GM23338 (cell line): ENCODE measurements at regions not wholly inside any gene's neighbourhood (a gene's known extent, or its start where the extent isn't known, plus 50 kb on each side); places are given as distances from the start of the nearest gene placed in this dataset.

ENCODE experiments used
- ATAC-seq: fragments of 200-7000 bp; cut with Tn5 transposase; 3 replicates; pipeline ENCODE4 v1.9.1; 2020
- DNase-seq: peaks from one replicate; pipeline ENCODE4 v3.0.0-alpha.2; 2015; ENCODE audit warnings: low spot score
- H2AFZ ChIP-seq: fragments of 200-600 bp; sonication (generic); 2 replicates; pipeline ENCODE4 v1.8.0; 2016; ENCODE audit warnings: antibody characterized with exemption, mild to moderate bottlenecking, moderate library complexity
- H3F3A ChIP-seq: fragments of 200-600 bp; sonication (generic); replicated peaks from 2 replicates; pipeline ENCODE4 v1.8.0; 2017; ENCODE audit warnings: antibody characterized with exemption, mixed run types, low read depth
- H3K27ac ChIP-seq: fragments of 200-600 bp; sonication (generic); 2 replicates; pipeline ENCODE4 v1.6.1; 2016; ENCODE audit warnings: low read depth
- H3K27me3 ChIP-seq: fragments of 200-600 bp; sonication (generic); 2 replicates; pipeline ENCODE4 v1.8.0; 2016; ENCODE audit warnings: mild to moderate bottlenecking, mixed run types, moderate library complexity; ENCODE audit not compliant: insufficient read depth
- H3K36me3 ChIP-seq: fragments of 200-600 bp; sonication (generic); 2 replicates; pipeline ENCODE4 v1.8.0; 2016; ENCODE audit warnings: mild to moderate bottlenecking; ENCODE audit not compliant: insufficient read depth
- H3K4me1 ChIP-seq: fragments of 200-600 bp; sonication (generic); 2 replicates; pipeline ENCODE4 v1.8.0; 2016; ENCODE audit warnings: mild to moderate bottlenecking, moderate library complexity; ENCODE audit not compliant: insufficient read depth
- H3K4me2 ChIP-seq: fragments of 200-600 bp; sonication (generic); 2 replicates; pipeline ENCODE4 v1.7.1; 2017; ENCODE audit warnings: mixed run types
- H3K4me3 ChIP-seq: fragments of 200-600 bp; sonication (generic); 2 replicates; pipeline ENCODE4 v1.6.1; 2016; ENCODE audit warnings: mixed run types
- H3K79me2 ChIP-seq: fragments of 200-600 bp; sonication (generic); replicated peaks from 2 replicates; pipeline ENCODE4 v1.8.0; 2017; ENCODE audit warnings: mild to moderate bottlenecking; ENCODE audit not compliant: insufficient read depth
- H3K9me2 ChIP-seq: fragments of 200-600 bp; sonication (generic); 2 replicates; pipeline ENCODE4 v1.8.0; 2017; ENCODE audit not compliant: insufficient read depth
- H4K20me1 ChIP-seq: fragments of 200-600 bp; sonication (generic); replicated peaks from 2 replicates; pipeline ENCODE4 v1.8.0; 2017; ENCODE audit warnings: mild to moderate bottlenecking; ENCODE audit not compliant: insufficient read depth
- H3K27ac Mint-ChIP-seq: 2 replicates; pipeline ENCODE4 v1.8.0; 2020; ENCODE audit warnings: inconsistent platforms, mild to moderate bottlenecking, moderate library complexity, mixed read lengths
- H3K27me3 Mint-ChIP-seq: 3 replicates; pipeline ENCODE4 v1.8.0; 2022; ENCODE audit warnings: low read depth, mild to moderate bottlenecking, moderate library complexity, mixed read lengths, inconsistent platforms; ENCODE audit not compliant: insufficient read depth, poor library complexity
- H3K36me3 Mint-ChIP-seq: 3 replicates; pipeline ENCODE4 v1.8.0; 2021; ENCODE audit warnings: low read depth, mild to moderate bottlenecking, inconsistent platforms, moderate library complexity, mixed read lengths
- H3K4me1 Mint-ChIP-seq: 3 replicates; pipeline ENCODE4 v1.8.0; 2020; ENCODE audit warnings: mild to moderate bottlenecking, inconsistent platforms, mixed read lengths
- H3K4me3 Mint-ChIP-seq: 3 replicates; pipeline ENCODE4 v1.8.0; 2021; ENCODE audit warnings: moderate library complexity, mild to moderate bottlenecking, inconsistent platforms, mixed read lengths
- H3K9me3 Mint-ChIP-seq: 3 replicates; pipeline ENCODE4 v1.8.0; 2020; ENCODE audit warnings: moderate library complexity, mild to moderate bottlenecking, inconsistent platforms, mixed read lengths
- CREB1 ChIP-seq: fragments of 250-450 bp; sonication (Bioruptor Pico); IDR thresholded peaks from 2 replicates; pipeline ENCODE4 v1.5.0; 2020; ENCODE audit warnings: low read depth, mild to moderate bottlenecking, moderate library complexity
- CTCF ChIP-seq, 2 experiments: fragments of 200-600 bp in 1 of 2; sonication (generic) in 1 of 2; conservative IDR thresholded peaks; 2 replicates each; pipeline versions ENCODE4 v1.5.1 to v1.6.1; 2016 to 2017; ENCODE audit warnings: antibody characterized with exemption in 2 of 2, low read depth in 2 of 2, mild to moderate bottlenecking in 2 of 2, moderate library complexity in 1 of 2
- ETS1 ChIP-seq: IDR thresholded peaks from 2 replicates; pipeline ENCODE4 v1.6.1; 2016; ENCODE audit warnings: antibody characterized with exemption
- EZH2 ChIP-seq: fragments of 200-600 bp; sonication (generic); IDR thresholded peaks from one replicate; pipeline ENCODE4 v1.8.0; 2017; ENCODE audit warnings: antibody characterized with exemption, mild to moderate bottlenecking, low read depth; ENCODE audit not compliant: unreplicated experiment
- EZH2phosphoT487 ChIP-seq: fragments of 200-600 bp; sonication (generic); IDR thresholded peaks from one replicate; pipeline ENCODE4 v1.8.1; 2018; ENCODE audit warnings: antibody characterized with exemption; ENCODE audit not compliant: unreplicated experiment
- JUNB ChIP-seq: IDR thresholded peaks from one replicate; pipeline ENCODE4 v1.6.1; 2016; ENCODE audit warnings: antibody characterized with exemption; ENCODE audit not compliant: unreplicated experiment
- NANOG ChIP-seq: IDR thresholded peaks from 2 replicates; pipeline ENCODE4 v1.6.1; 2016; ENCODE audit warnings: antibody characterized with exemption, borderline replicate concordance
- POLR2AphosphoS5 ChIP-seq: IDR thresholded peaks from 2 replicates; pipeline ENCODE4 v1.6.1; 2016; ENCODE audit warnings: antibody characterized with exemption, low read depth
- REST ChIP-seq: IDR thresholded peaks from one replicate; pipeline ENCODE4 v1.6.1; 2018; ENCODE audit warnings: antibody characterized with exemption; ENCODE audit not compliant: unreplicated experiment
- STAT1 ChIP-seq: IDR thresholded peaks from one replicate; pipeline ENCODE4 v1.6.1; 2016; ENCODE audit warnings: antibody characterized with exemption; ENCODE audit not compliant: unreplicated experiment
- ZNF114 ChIP-seq: fragments of 250-450 bp; sonication (Bioruptor Pico); IDR thresholded peaks from 2 replicates; pipeline ENCODE4 v1.5.0; 2020; ENCODE audit warnings: mild to moderate bottlenecking, moderate library complexity
- ZNF331 ChIP-seq: fragments of 250-450 bp; sonication (Bioruptor Pico); IDR thresholded peaks from 2 replicates; pipeline ENCODE4 v1.5.0; 2020; ENCODE audit warnings: low read depth, mild to moderate bottlenecking, moderate library complexity
- ZNF462 ChIP-seq: fragments of 250-450 bp; sonication (Bioruptor Pico); IDR thresholded peaks from 2 replicates; pipeline ENCODE4 v1.5.0; 2020; ENCODE audit warnings: mild to moderate bottlenecking, moderate library complexity

- no peaks in the 10 kb centered on the region for H3K36me3 Mint-ChIP-seq
These were observed 121.2 kb upstream of the OSR1 start for GRCh38 chr2:19479666-19480065.

More at GRCh38 chr2:19479666-19480065, 121.2 kb upstream of the OSR1 start:
- Histone ChIP-seq H4K20me1 (no peaks in the 10 kb centered on the region), H3F3A (no peaks in the 10 kb centered on the region), H3K27me3 (no peaks in the 10 kb centered on the region), H3K27ac (no peak overlapping the region), H2AFZ (no peak overlapping the region), H3K36me3 (no peaks in the 10 kb centered on the region), H3K4me2 (no peak overlapping the region), H3K4me1 (no peaks in the 10 kb centered on the region), H3K79me2 (no peaks in the 10 kb centered on the region), H3K4me3 (no peak overlapping the region), H3K9me2 (no peaks in the 10 kb centered on the region)
- no peak for DNase-seq
- no peak overlapping the region for H3K27ac Mint-ChIP-seq
- no peaks in the 10 kb centered on the region for H3K9me3 Mint-ChIP-seq
- H3K4me1 Mint-ChIP-seq: no peaks in the 10 kb centered on the region
- TF ChIP-seq JUNB (no peak), POLR2AphosphoS5 (no peak), ETS1 (no peak), EZH2 (no peak), EZH2phosphoT487 (no peak), CREB1 (CRISPR knock-in tag) (no peak), STAT1 (no peak), NANOG (no peak), ZNF462 (no peak), ZNF331 (CRISPR knock-in tag) (no peak), CTCF (conservative IDR thresholded peaks at IDR 0.05; ENCODE audit: low read depth in 2 of 2) (no peak), ZNF114 (no peak), REST (no peak)
- ATAC-seq: no peak
- no peaks in the 10 kb centered on the region for H3K27me3 Mint-ChIP-seq
- no peak overlapping the region for H3K4me3 Mint-ChIP-seq
